ENCODE measurements at regions not wholly inside any gene's neighbourhood (a gene's known extent, or its start where the extent isn't known, plus 50 kb on each side); places are given as distances from the start of the nearest gene placed in this dataset.

GRCh38 chr12:45627407-45628069, 102.0 kb upstream of the ARID2 start:
- H3K27me3 ChIP-seq (ENCODE audit: insufficient read depth, low read depth), result no peaks in the 10 kb centered on the region
- no peak overlapping the region for H3K9ac ChIP-seq
- TF ChIP-seq, protein P1, sequence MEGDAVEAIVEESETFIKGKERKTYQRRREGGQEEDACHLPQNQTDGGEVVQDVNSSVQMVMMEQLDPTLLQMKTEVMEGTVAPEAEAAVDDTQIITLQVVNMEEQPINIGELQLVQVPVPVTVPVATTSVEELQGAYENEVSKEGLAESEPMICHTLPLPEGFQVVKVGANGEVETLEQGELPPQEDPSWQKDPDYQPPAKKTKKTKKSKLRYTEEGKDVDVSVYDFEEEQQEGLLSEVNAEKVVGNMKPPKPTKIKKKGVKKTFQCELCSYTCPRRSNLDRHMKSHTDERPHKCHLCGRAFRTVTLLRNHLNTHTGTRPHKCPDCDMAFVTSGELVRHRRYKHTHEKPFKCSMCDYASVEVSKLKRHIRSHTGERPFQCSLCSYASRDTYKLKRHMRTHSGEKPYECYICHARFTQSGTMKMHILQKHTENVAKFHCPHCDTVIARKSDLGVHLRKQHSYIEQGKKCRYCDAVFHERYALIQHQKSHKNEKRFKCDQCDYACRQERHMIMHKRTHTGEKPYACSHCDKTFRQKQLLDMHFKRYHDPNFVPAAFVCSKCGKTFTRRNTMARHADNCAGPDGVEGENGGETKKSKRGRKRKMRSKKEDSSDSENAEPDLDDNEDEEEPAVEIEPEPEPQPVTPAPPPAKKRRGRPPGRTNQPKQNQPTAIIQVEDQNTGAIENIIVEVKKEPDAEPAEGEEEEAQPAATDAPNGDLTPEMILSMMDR (conservative IDR thresholded peaks at IDR 0.05; ENCODE audit: low read depth, low read length), result no peak
- no peaks in the 10 kb centered on the region for H3K4me1 ChIP-seq (ENCODE audit: low read depth, poor library complexity, severe bottlenecking)
- H3K36me3 ChIP-seq (ENCODE audit: insufficient read depth), result no peaks in the 10 kb centered on the region
- H3K27ac ChIP-seq, result no peak overlapping the region
- no peak overlapping the region for H2AFZ ChIP-seq (ENCODE audit: low read depth)
- no peaks in the 10 kb centered on the region for H4K20me1 ChIP-seq (ENCODE audit: insufficient read depth)
- H3K79me2 ChIP-seq (ENCODE audit: insufficient read depth, low read depth), result no peaks in the 10 kb centered on the region
- no peak overlapping the region for H3K4me3 ChIP-seq (IDR thresholded peaks at IDR 0.05; ENCODE audit: insufficient read depth, low read depth, low read length)
- H3K4me2 ChIP-seq, result no peak overlapping the region

DNA sequence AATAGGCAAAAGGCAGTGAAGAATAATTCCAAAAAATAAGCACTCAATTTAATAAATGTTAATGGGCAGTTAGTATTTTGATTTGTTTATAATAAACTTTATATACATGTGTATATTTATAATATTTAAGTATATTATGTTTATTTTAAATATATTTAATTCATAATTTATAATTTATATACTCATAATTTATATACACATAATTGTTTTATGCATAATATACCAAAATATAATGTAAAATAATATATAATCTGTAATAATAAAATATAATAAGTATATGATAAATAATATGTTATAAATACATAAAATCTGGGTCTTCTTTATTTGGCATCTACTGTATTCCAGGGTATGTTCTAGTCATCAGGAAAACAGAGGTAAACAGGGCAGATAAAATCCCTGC, 100.2 kb upstream of the ARID2 start:
- Histone ChIP-seq H2AFZ (ENCODE audit: low read depth) (no peak overlapping the region), H3K4me1 (ENCODE audit: low read depth, poor library complexity, severe bottlenecking) (peaks cover 3% of the 10 kb centered on the region), H3K27ac (no peak overlapping the region), H3K79me2 (ENCODE audit: insufficient read depth, low read depth) (no peaks in the 10 kb centered on the region), H3K4me3 (IDR thresholded peaks at IDR 0.05; ENCODE audit: insufficient read depth, low read depth, low read length) (no peak overlapping the region), H3K9ac (no peak overlapping the region), H3K36me3 (ENCODE audit: insufficient read depth) (no peaks in the 10 kb centered on the region), H3K27me3 (ENCODE audit: insufficient read depth, low read depth) (no peaks in the 10 kb centered on the region), H4K20me1 (ENCODE audit: insufficient read depth) (no peaks in the 10 kb centered on the region), H3K4me2 (no peak overlapping the region)
- TF ChIP-seq, protein P1 (conservative IDR thresholded peaks at IDR 0.05; ENCODE audit: low read depth, low read length), result no peak

- no peak overlapping the region for H2AFZ ChIP-seq (ENCODE audit: low read depth)
- H4K20me1 ChIP-seq (ENCODE audit: insufficient read depth), result no peaks in the 10 kb centered on the region
- H3K27ac ChIP-seq, result no peak overlapping the region
- H3K4me2 ChIP-seq, result no peak overlapping the region
- TF ChIP-seq, protein P1 (conservative IDR thresholded peaks at IDR 0.05; ENCODE audit: low read depth, low read length), result no peak
- H3K36me3 ChIP-seq (ENCODE audit: insufficient read depth), result no peaks in the 10 kb centered on the region
- peaks cover 5% of the 10 kb centered on the region for H3K4me1 ChIP-seq (ENCODE audit: low read depth, poor library complexity, severe bottlenecking)
- no peaks in the 10 kb centered on the region for H3K27me3 ChIP-seq (ENCODE audit: insufficient read depth, low read depth)
- H3K4me3 ChIP-seq (IDR thresholded peaks at IDR 0.05; ENCODE audit: insufficient read depth, low read depth, low read length), result no peak overlapping the region
- H3K9ac ChIP-seq, result no peak overlapping the region
- H3K79me2 ChIP-seq (ENCODE audit: insufficient read depth, low read depth), result no peaks in the 10 kb centered on the region
These were observed 95.8 kb upstream of the ARID2 start for GRCh38 chr12:45633733-45634132.

GRCh38 chr12:45634273-45634917, 95.1 kb upstream of the ARID2 start:
- H3K79me2 ChIP-seq (ENCODE audit: insufficient read depth, low read depth), result no peaks in the 10 kb centered on the region
- H3K27ac ChIP-seq, result no peak overlapping the region
- no peaks in the 10 kb centered on the region for H4K20me1 ChIP-seq (ENCODE audit: insufficient read depth)
- TF ChIP-seq, protein P1 (conservative IDR thresholded peaks at IDR 0.05; ENCODE audit: low read depth, low read length), result no peak
- no peaks in the 10 kb centered on the region for H3K27me3 ChIP-seq (ENCODE audit: insufficient read depth, low read depth)
- no peaks in the 10 kb centered on the region for H3K36me3 ChIP-seq (ENCODE audit: insufficient read depth)
- H2AFZ ChIP-seq (ENCODE audit: low read depth), result no peak overlapping the region
- H3K4me2 ChIP-seq, result no peak overlapping the region
- no peak overlapping the region for H3K4me3 ChIP-seq (IDR thresholded peaks at IDR 0.05; ENCODE audit: insufficient read depth, low read depth, low read length)
- peaks cover 5% of the 10 kb centered on the region for H3K4me1 ChIP-seq (ENCODE audit: low read depth, poor library complexity, severe bottlenecking)
- H3K9ac ChIP-seq, result no peak overlapping the region

Measured in KMS-11 (cell line).